ENCODE measurements at regions not wholly inside any gene's neighbourhood (a gene's known extent, or its start where the extent isn't known, plus 50 kb on each side); places are given as distances from the start of the nearest gene placed in this dataset.

DNA sequence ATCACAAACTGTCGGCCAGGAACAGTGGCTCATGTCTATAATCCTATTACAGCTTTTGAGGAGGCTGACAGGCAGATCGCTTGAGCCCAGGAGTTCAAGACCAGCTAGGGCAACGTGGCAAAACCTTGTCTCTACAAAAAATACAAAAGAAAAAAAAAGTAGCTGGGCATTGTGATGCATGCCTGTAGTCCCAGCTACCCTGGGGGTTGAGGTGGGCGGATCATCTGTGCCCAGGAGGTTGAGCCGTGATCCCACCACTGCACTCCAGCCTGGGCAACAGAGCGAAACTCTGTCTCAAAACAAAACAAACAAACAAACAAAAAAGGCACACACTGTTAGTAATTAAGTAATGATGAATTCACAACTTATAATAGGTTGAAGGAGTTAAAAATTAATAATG is 441.5 kb upstream of the PCDH15 start:
- no peak overlapping the region for H3K23ac ChIP-seq (ENCODE audit: insufficient read length)
- H4K5ac ChIP-seq (ENCODE audit: insufficient read length, low read depth, low read length) = no peak overlapping the region
- H3K36me3 ChIP-seq (ENCODE audit: control insufficient read depth in 2 of 4, insufficient read depth in 4 of 4, low read length in 3 of 4) = no peaks in the 10 kb centered on the region
- peak; percentile 43; the same call in 1 of the 2 replicates for TF ChIP-seq EGR1 (IDR thresholded peaks at IDR 0.05; ENCODE audit: borderline replicate concordance, low read depth, low read length)
- 0 out of 2 replicates have a peak, but pooled peaks have one; percentile 17 for TF ChIP-seq POU5F1 (IDR thresholded peaks at IDR 0.05; ENCODE audit: low read depth, low read length)
- no peak for TF ChIP-seq SIX5 (IDR thresholded peaks at IDR 0.05; ENCODE audit: low read depth, low read length)
- TF ChIP-seq TCF12 (IDR thresholded peaks at IDR 0.05; ENCODE audit: low read depth, low read length) = no peak
- no peak overlapping the region for H2AK5ac ChIP-seq (ENCODE audit: low read depth, low read length)
- no peak overlapping the region for H3K4me2 ChIP-seq (ENCODE audit: insufficient read depth in 1 of 2, low read depth in 2 of 2, low read length in 2 of 2)
- H2AFZ ChIP-seq (ENCODE audit: low read length) = no peak overlapping the region
- no peak overlapping the region for H2BK20ac ChIP-seq (ENCODE audit: low read length)
- CTCF ChIA-PET (ENCODE audit: partially characterized antibody) = interaction anchor here (0.5 kb wide), 1 partner anchor 47 kb away, joined by 3 read pairs; no protein-coding TSS in a partner anchor
- no peak overlapping the region for H4K91ac ChIP-seq (replicated peaks; ENCODE audit: insufficient read length, low read length)
- no peak overlapping the region for H3K18ac ChIP-seq (ENCODE audit: extremely low read depth, low read length)
- POLR2A ChIA-PET (ENCODE audit: partially characterized antibody) = no interaction called here
- H3K4me1 ChIP-seq (replicated peaks in 1 of 4; ENCODE audit: control insufficient read depth in 3 of 4, insufficient read depth in 4 of 4, low read length in 3 of 4) = no peaks in the 10 kb centered on the region; a peak in 2 of 7 replicates
- H3K9me3 ChIP-seq (ENCODE audit: insufficient read depth in 2 of 2, low read depth in 1 of 2, low read length in 1 of 2) = no peaks in the 10 kb centered on the region
- H3K4ac ChIP-seq (replicated peaks; ENCODE audit: insufficient read length, low read depth, low read length) = no peak overlapping the region
- DNase-seq (ENCODE audit: low read depth in 1 of 2, low spot score in 2 of 2) (no peak), FAIRE-seq (no peak)
- H3K56ac ChIP-seq (replicated peaks; ENCODE audit: insufficient read length, low read depth, low read length) = no peak overlapping the region
- H4K20me1 ChIP-seq (replicated peaks in 1 of 2; ENCODE audit: control insufficient read depth in 1 of 2, insufficient read depth in 2 of 2, low read length in 2 of 2) = no peaks in the 10 kb centered on the region
- H2BK12ac ChIP-seq (ENCODE audit: low read depth, low read length) = no peak overlapping the region
- H3K79me1 ChIP-seq (ENCODE audit: low read depth, low read length) = no peaks in the 10 kb centered on the region
- H3K9ac ChIP-seq (replicated peaks in 1 of 4; ENCODE audit: extremely low read depth in 1 of 4, low read depth in 3 of 4, low read length in 3 of 4) = no peak overlapping the region
- WGBS, 2 experiments (ENCODE audit: extremely low coverage in 1 of 2, insufficient coverage in 1 of 2, insufficient read length in 1 of 2, insufficient replicate concordance in 2 of 2, low coverage in 1 of 2, low lambda C conversion rate in 2 of 2, missing lambda C conversion rate in 1 of 2) = 65% methylated on average over 6 of the region's 6 CpGs; no CpG with 5 or more reads in 1 of the 2 experiments
- H3K27ac ChIP-seq (ENCODE audit: low read depth, low read length) = no peak overlapping the region
- H3K23me2 ChIP-seq (ENCODE audit: low read depth, low read length) = no peaks in the 10 kb centered on the region
- H3K27me3 ChIP-seq (replicated peaks in 1 of 4; ENCODE audit: control insufficient read depth in 3 of 4, extremely low read depth in 1 of 4, insufficient read depth in 3 of 4, low read length in 3 of 4) = no peaks in the 10 kb centered on the region
- no peak overlapping the region for H4K8ac ChIP-seq (ENCODE audit: extremely low read depth, insufficient read depth, low read length)
- no peaks in the 10 kb centered on the region for H3K79me2 ChIP-seq (ENCODE audit: control insufficient read depth in 1 of 2, insufficient read depth in 2 of 2, low read length in 2 of 2)
- H2BK120ac ChIP-seq (replicated peaks; ENCODE audit: low read depth, low read length) = no peak overlapping the region
- no peak overlapping the region for H3K4me3 ChIP-seq (ENCODE audit: extremely low read depth in 1 of 4, insufficient read depth in 2 of 4, low read depth in 3 of 4, low read length in 4 of 4)
- H2BK15ac ChIP-seq (ENCODE audit: low read length) = no peak overlapping the region
- no peak overlapping the region for H2BK5ac ChIP-seq (ENCODE audit: low read depth, low read length)
- H3K14ac ChIP-seq (ENCODE audit: insufficient read length) = no peak overlapping the region

All from H1 (cell line).